Middle frontal gyrus (tissue), 1 donor: ENCODE measurements at regions not wholly inside any gene's neighbourhood (a gene's known extent, or its start where the extent isn't known, plus 50 kb on each side); places are given as distances from the start of the nearest gene placed in this dataset.

Experiments
- DNase-seq: peaks from one replicate; pipeline ENCODE4 v3.0.0-alpha.2; 2015; ENCODE audit warnings: low spot score; ENCODE audit errors: extremely low spot score

GRCh38 chr4:89604951-89605350 is 232.0 kb downstream of the SNCA start:
- DNase-seq: no peak

- no peak for DNase-seq
These were observed 237.9 kb downstream of the SNCA start for GRCh38 chr4:89599026-89599425.

- DNase-seq: no peak
These were observed 238.4 kb downstream of the SNCA start for GRCh38 chr4:89598602-89599001.

GRCh38 chr4:89595125-89595789 is 241.7 kb downstream of the SNCA start:
- no peak for DNase-seq

- DNase-seq: no peak
These were observed 246.8 kb downstream of the SNCA start for GRCh38 chr4:89590128-89590527.

- DNase-seq: no peak
These were observed 248.5 kb downstream of the SNCA start for GRCh38 chr4:89588421-89588820.

GRCh38 chr4:89587364-89587763 is 249.6 kb downstream of the SNCA start:
- no peak for DNase-seq

- no peak for DNase-seq
These were observed 250.1 kb downstream of the SNCA start for GRCh38 chr4:89586864-89587263.

GRCh38 chr4:89586318-89586717 is 250.6 kb downstream of the SNCA start:
- DNase-seq: no peak

GRCh38 chr4:89582756-89583505 is 254.0 kb downstream of the SNCA start:
- no peak for DNase-seq

- no peak for DNase-seq
These were observed 257.2 kb downstream of the SNCA start for GRCh38 chr4:89579771-89580170.

- no peak for DNase-seq
These were observed 260.7 kb downstream of the SNCA start for GRCh38 chr4:89576246-89576645.

- no peak for DNase-seq
These were observed 261.1 kb downstream of the SNCA start for GRCh38 chr4:89575840-89576239.

GRCh38 chr4:89574176-89574575 is 262.8 kb downstream of the SNCA start:
- DNase-seq: no peak

GRCh38 chr4:89573656-89574055 is 263.3 kb downstream of the SNCA start:
- DNase-seq: no peak

- no peak for DNase-seq
These were observed 264.6 kb downstream of the SNCA start for GRCh38 chr4:89572224-89572858.

GRCh38 chr4:89570931-89571330 is 263.3 kb upstream of the GPRIN3 start:
- DNase-seq: no peak

- no peak for DNase-seq
These were observed 260.3 kb upstream of the GPRIN3 start for GRCh38 chr4:89567936-89568335.

- DNase-seq: no peak
These were observed 255.8 kb upstream of the GPRIN3 start for GRCh38 chr4:89563431-89563830.

GRCh38 chr4:89562746-89563145 is 255.1 kb upstream of the GPRIN3 start:
- no peak for DNase-seq

- no peak for DNase-seq
These were observed 253.4 kb upstream of the GPRIN3 start for GRCh38 chr4:89561048-89561447.

GRCh38 chr4:89558147-89558546 is 250.5 kb upstream of the GPRIN3 start:
- DNase-seq: no peak
